Esophagus mucosa (tissue), 1 donor: ENCODE measurements at regions not wholly inside any gene's neighbourhood (a gene's known extent, or its start where the extent isn't known, plus 50 kb on each side); places are given as distances from the start of the nearest gene placed in this dataset.

Experiments used
- ATAC-seq: fragments of 200-7000 bp; cut with Tn5 transposase; one replicate; pipeline ENCODE4 v1.9.1; 2020
- donor health status: DM: yes; HTN: yes; CAD: no.

- ATAC-seq: no peak
Measured at GRCh38 chr2:239684271-239684810, 283.5 kb upstream of the HDAC4 start.

GRCh38 chr2:239682518-239682917, 281.7 kb upstream of the HDAC4 start:
- no peak for ATAC-seq

- ATAC-seq: no peak
Measured at GRCh38 chr2:239679755-239680154, 278.9 kb upstream of the HDAC4 start.

DNA sequence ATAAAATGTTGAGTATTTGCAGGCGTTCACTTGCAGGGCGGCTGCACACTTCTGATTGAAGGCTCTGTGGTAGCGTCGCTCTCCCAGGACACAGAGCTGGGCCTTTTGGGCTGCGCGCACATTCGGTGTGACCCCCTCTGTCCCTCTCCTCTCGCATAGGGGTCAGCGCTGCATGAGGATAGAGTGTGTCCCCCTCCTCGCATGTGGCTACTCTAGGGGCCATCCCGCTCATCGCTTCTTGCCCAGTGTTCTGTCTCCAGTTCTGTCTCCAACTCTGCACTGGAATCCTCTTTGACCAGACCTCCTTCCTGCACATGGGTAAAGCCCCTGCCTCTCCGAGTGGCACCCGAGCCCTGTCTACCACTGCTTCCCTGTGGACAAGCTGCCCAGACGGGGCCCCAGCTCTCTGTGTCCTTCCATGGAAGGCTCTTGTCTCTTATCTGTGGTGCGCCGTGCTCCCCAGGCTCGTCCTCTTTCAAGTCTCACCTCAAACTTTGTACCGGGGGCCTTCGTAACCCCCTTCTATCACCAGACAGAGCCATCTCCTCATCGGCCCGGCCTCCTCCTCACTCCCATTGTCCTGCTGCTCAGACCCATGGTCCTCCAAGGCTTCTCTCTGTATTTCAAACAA, 278.0 kb upstream of the HDAC4 start:
- ATAC-seq: no peak

DNA sequence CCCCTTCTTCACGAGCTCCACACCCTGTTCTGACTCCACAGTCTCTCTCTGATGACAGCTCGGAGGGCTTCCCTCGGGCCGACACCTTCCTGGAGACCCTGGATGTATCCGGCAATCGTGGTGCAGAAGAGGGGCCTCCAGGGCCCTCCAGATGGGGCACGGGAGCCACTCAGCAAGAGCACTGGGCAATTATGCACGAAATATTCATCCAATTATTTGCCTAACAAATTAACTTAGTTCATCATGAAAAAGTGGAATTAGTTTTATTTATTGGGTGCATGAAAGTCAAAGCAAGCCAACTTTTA, 277.3 kb upstream of the HDAC4 start:
- no peak for ATAC-seq

- no peak for ATAC-seq
Measured at GRCh38 chr2:239677453-239678185, 276.8 kb upstream of the HDAC4 start.

- no peak for ATAC-seq
Measured at GRCh38 chr2:239676716-239677452, 276.1 kb upstream of the HDAC4 start.

DNA sequence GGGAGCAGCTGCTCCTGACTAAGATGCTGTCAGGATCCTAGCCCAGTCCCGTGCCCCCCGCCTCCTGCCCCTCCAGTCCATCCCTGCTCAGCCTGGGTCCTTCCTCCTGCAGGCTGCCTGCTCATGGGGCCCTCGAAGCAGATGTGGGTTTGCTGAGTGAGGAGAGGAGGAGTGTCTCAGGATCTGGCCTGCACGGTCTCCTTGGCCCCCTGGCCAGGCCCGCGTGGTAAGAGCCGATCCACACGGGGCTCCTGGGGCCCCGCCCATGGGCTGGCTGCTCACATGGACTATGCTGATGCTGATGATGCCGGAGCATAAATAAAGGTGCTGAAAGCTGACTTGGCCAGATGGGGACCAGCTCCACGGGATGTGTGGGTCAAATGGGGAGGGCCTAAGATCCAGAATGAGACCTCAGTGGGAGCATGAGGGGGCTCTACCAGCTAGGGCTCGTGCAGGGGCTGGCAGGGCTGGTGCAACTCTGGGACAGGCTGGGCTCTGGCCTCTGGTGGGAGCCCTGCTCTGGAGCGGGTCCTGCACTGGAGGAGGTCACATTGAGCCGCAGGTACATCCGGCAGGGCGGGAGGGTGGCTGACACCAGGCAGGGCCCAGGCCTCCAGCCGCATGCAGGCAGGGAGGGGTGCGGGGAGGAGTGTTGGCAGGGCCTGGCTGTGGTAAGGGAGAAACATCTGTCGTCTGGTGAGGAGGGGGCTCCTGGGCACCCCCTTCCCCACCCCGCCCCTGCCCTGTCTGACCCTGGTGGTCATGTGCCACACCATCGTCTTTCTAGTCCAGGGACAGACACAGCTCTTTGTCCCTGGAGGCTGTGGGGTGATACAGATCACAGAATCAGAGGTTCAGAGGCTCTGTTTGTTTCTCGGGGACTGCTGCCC, 275.3 kb upstream of the HDAC4 start:
- ATAC-seq: no peak

DNA sequence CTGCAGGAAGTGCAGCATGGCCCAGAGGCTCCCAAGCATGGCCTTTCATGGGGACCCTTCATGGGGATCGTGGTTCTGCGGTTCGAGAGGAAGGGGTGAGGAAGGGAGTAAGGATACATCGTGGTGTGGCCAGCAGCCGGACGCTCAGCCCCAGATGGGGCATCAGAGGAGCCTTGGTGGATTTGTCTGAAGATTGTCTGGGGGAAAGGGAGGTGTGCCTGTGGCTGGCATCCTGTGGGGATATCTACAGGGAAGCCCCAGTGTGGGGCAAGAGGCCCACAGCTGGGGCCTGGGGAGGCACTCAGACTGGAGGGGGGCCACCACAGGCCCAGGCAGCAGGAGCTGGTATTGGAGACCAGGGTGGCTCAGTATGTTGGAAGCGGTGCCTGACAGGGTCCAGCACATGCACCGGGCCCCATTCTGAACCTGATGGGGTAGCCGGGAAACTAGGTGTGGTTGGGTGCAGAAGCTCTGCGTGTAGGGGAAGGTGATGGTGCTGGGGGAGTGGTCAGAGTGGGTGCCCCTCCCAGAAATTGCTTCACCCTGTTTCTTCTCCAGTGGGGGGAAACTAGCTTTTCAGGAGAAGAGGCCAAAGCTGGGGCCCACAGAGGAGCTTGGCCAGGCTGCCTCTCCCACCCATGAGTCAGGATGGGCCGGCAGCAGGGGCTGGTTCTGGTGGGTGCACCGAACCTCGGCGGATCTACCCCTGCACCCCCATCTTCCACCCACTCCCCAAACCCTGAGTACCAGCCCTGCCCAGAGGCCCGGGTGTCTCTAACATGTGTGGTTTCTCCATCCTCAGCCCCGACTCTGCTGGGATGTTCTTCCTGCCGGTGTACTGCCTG, 274.4 kb upstream of the HDAC4 start:
- ATAC-seq: no peak

- ATAC-seq: no peak
Measured at GRCh38 chr2:239674101-239674980, 273.5 kb upstream of the HDAC4 start.

GRCh38 chr2:239673641-239674040, 272.8 kb upstream of the HDAC4 start:
- no peak for ATAC-seq

DNA sequence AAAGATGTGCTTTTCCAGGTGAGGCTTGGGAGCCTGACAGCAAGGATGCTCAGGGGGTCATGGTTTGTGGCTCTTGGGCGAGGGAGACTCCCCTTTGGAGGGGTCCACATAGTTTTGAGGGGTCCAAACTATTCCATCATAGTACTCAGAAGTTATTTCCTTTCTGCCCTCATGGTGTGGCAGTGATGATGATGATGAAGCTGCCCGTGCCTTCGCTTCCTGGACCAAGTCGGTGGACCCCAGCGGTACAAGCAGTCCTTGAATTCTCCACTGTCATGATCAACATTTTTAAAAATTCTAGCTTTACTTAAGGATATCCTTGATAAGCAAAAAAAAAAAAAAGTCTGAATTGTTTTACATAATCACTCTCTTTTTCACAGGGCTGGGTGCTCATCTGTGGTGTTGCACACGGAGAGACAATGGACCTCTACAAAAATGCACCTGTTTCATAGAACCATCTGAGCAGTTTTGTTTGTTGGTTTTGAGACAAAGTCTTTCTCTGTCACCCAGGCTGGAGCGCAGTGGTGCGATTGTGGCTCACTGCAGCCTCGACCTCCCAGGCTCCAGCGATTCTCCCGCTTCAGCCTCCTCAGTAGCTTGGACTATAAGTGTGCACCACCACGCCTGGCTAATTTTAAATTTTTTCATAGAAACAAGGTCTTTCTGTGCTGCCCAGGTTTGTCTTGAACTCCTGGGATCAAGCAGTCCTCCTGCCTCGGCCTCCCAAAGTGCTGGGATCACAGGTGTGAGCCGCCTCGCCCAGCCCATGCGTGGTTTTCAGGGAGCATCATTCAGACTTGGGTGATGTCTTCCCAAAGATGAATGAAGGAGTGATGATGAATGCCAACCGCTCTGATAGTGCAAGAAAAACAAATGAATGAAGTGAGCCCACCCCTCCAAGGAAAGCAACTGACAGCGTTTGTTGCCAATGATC, 271.4 kb upstream of the HDAC4 start:
- no peak for ATAC-seq

DNA sequence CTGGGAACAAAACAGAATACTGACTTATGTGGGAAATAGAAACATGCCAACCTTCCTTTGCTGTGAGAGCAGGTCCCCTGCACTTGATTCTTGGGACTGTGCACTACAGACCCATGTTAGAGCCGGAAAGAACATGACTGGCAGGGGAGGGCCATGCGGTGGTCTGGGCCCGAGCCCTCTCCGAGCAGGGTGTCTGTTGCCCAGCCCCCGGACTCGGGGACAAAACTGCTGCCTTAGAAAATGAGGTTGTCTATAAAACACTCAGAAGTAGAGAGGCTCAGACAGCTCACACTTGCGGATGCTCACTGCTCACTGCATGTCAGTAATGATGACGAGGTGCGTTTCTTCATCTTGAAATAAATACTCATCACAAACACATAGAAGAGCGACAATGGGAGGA, 270.7 kb upstream of the HDAC4 start:
- no peak for ATAC-seq

- no peak for ATAC-seq
Measured at GRCh38 chr2:239670463-239671120, 269.8 kb upstream of the HDAC4 start.

GRCh38 chr2:239669899-239670460, 269.2 kb upstream of the HDAC4 start:
- no peak for ATAC-seq

DNA sequence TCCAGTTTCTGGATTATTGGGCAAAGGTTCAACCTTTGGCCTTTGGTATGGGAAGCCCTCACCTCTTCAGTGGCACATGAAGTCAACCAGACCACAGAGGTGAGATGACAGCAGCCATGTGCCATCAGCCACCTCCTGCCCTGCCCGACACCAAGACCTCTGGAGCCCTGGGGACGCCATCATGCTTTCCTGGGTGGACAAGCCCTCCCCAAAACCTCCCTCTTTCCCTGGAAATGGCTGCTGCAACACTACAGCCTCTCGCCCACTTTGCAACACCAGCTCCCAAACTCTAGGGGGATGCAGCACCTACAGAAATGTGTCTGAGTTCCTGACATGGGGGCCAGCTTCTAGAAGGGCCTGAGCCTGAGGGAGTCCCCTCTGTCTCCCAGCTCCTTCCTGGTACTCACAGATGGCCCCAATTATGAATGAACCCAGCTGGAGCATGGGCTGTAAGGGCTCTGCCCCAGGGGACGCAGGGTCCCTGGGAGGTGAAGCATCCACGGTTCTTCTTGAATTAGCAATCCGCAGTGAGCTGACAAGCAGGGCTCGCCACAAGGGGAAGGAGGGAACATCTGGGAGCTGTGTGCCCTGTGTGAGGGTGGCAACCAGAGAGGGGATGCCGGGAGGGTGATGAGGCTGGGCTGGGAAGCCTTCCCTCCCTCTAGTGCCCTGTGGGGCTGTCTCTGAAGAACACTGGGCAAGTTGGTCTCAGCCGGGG, 268.5 kb upstream of the HDAC4 start:
- no peak for ATAC-seq

- no peak for ATAC-seq
Measured at GRCh38 chr2:239668651-239669050, 267.8 kb upstream of the HDAC4 start.

DNA sequence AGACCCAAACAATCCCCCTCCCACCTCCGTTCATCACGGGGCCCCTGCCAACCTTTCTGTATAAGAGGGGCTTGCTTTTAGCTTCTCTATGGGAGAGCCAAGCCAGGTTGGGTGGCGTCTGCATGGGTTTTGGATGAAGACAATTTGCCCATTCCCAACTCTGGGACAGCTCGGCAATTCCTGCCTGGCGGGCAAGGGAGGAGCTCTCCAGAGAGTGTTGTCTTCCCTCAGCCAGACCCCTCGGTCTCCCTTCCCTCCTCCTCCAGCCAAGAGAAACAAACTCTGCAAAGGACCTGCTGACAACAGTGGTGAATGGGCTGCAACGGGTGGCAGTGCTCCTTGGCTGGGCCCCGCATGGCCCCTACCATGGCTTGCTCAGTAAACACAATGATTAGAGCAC, 267.2 kb upstream of the HDAC4 start:
- ATAC-seq: no peak
